ENCODE measurements at regions not wholly inside any gene's neighbourhood (a gene's known extent, or its start where the extent isn't known, plus 50 kb on each side); places are given as distances from the start of the nearest gene placed in this dataset.
"Not testable (repeated sequence)": the region's sequence is repeated elsewhere in the genome, so short reads cannot be mapped to it uniquely, and the experiment has no call there.

- no peak for DNase-seq
These were observed 432.8 kb downstream of the PDGFC start for GRCh38 chr4:156538651-156539257.

GRCh38 chr4:156538210-156538609, 433.4 kb downstream of the PDGFC start:
- no peak for DNase-seq

DNA sequence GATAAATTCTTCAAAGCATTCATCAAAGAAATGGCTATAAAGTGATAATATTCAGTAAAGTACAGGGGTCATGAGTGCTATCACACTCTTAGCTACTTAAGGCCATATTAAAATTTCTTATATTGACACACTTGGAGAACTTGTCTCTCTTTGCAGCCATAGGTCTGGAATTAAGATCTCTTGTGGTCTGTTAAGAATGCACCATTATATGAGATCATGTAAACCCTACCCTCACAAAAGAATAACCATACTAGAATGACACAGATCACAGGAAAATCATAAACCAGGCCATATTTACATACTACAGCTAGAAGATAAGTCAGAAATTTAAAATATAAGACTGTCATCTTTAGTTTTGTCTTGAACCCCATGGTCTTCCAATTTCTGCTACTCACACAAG, 434.3 kb downstream of the PDGFC start:
- no peak for DNase-seq

GRCh38 chr4:156536661-156537060, 434.9 kb downstream of the PDGFC start:
- DNase-seq: no peak

- no peak for DNase-seq
These were observed 437.4 kb downstream of the PDGFC start for GRCh38 chr4:156534205-156534604.

GRCh38 chr4:156528216-156528615, 443.4 kb downstream of the PDGFC start:
- no peak for DNase-seq

DNA sequence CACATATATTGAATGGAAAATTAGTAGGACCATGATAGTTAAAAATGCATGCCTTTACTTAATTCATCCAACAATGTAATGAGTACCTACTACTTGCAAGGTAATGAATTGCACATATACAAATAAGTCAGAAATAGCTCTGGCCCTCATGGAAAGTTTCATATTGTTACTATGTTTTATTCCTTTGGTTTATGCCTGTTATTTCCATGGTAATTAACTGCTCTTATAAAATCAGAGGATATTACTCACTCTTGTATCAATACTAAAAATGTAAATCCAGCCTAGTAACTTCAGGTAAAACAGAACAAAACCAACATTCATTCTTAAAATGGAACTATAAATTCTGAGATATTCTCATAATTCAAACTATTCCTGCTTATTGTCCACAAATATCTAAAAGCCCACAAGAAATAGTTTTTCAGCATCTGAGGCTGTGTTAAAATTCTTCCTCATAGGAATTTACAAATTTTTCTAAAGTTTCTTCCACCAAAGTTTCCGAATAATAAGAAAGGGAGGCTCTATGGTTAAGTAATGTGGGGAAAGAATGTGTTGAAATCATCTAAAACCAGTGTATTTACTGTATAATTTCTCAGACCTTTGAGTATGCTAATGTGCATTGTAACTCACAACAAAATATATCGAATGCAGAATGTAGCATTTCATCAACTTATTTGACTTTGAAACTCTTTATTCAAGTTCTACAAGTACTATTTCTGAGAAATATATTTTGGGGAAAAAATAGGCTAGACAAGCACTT, 444.2 kb downstream of the PDGFC start:
- DNase-seq: no peak

DNA sequence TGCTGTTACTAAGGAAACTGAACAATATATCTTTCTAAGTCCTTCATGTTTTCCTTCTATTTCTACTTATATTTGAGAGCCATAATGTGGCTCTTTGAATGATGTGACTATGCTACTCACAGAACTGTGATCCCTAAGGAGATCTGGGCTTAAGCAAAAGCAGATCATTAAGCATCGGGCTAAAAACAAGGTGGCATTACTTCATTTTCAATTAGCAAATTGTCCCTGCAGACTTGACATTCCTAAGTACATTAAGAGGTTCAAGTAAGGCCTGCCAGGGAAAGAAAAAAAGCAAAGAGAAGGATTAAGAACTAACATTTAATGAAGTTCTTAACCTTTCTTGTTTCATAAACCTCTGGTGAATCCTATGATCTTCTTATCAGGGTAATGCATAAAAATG, 447.6 kb downstream of the PDGFC start:
- DNase-seq: no peak

DNA sequence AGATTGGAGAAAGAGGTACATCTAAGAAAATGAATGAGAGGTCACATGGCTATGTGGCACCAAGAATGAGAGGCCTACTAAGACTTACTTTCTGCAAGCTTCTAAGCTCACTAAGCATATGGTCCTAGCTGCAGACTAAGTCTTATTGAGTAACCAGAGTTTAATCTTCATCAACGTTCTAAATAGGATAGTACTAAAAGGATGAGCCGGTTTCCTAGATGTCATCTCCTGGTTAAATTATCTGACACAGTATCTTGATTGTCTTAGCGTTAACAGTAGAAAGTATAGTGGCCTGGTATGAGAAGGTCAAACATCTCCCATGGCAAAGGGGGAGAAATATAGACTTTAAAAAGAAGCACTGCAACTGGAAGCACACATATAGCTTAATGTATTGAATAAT, 448.1 kb downstream of the PDGFC start:
- no peak for DNase-seq

GRCh38 chr4:156521631-156522030, 450.0 kb downstream of the PDGFC start:
- no peak for DNase-seq

GRCh38 chr4:156517956-156518355, 453.6 kb downstream of the PDGFC start:
- no peak for DNase-seq

DNA sequence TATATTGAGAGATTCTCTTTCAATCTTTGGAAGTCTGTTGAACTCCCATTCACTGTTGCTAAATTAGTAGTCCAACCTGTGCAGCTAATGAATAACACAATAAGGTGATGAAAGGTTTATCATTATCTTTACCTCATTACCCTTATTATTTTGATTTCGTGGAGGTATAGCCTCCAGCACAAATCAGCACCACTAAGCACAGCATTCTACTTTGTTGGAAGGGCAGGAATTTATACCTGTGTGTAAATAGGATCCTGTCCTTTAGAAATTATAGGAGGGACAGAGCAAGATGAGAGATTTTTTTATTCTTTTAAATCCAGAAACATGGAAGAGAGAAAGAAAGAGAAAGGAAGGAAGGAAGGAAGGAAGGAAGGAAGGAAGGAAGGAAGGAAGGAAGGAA, 454.1 kb downstream of the PDGFC start:
- no peak for DNase-seq

DNA sequence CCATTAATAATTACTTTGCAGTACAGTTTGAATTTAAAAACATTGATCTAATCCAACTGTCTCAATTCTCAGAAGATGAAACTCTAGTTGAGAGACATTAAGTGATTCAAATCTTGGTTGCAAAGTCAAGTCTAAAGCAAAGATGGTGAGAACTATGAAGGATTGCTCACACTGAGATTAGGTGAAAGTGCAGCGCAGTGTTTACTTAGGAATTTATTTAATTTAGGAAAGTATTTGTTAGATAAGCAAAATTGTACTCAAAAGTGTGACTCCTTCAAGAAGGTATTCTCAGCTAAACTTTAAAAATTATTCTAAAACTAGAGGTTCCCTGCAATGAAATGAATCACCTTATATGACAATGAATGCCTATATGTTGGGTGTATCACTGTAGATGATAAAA, 454.9 kb downstream of the PDGFC start:
- DNase-seq: no peak

- DNase-seq: no peak
These were observed 456.3 kb downstream of the PDGFC start for GRCh38 chr4:156515295-156515694.

GRCh38 chr4:156512622-156513021, 459.0 kb downstream of the PDGFC start:
- no peak for DNase-seq

DNA sequence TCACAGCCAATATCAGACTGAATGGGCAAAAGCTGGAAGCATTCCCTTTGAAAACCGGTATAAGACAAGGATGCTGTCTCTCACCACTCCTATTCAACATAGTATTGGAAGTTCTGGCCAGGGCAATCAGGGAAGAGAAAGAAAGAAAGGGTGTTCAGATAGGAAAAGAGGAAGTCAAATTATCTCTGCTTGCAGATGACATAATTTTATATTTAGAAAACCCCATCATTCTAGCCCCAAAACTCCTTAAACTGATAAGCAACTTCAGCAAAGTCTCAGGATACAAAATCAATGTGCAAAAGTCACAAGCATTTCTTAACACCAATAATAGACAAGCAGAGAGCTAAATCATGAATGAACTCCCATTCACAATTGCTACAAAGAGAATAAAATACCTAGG, 461.7 kb downstream of the PDGFC start:
- not testable (repeated sequence) for DNase-seq

GRCh38 chr4:156505341-156505955, 466.2 kb downstream of the PDGFC start:
- no peak for DNase-seq

- DNase-seq: no peak
These were observed 468.5 kb downstream of the PDGFC start for GRCh38 chr4:156503119-156503518.

DNA sequence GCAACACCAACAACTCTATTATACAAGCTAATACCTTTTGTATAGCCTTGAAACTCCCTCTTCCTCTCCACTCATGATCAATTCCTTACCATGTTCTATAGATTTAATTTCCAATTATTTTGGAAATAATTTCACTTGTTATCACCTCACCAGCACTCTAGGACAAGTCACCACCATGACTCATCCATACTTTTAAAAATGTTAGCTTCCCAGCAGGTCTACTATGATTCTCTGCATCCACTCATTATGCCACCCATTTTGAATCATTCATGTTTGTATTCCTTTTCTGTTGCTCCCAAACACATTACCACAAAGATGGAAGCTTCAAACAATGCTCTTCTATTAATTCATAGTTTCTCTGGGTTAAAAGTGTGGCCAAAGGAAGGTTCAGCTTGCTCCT, 469.6 kb downstream of the PDGFC start:
- DNase-seq: no peak

GRCh38 chr4:156499684-156500083, 471.9 kb downstream of the PDGFC start:
- DNase-seq: no peak

- DNase-seq: no peak
These were observed 474.1 kb downstream of the PDGFC start for GRCh38 chr4:156497486-156497885.

GRCh38 chr4:156496797-156497196, 474.8 kb downstream of the PDGFC start:
- no peak for DNase-seq

DNA sequence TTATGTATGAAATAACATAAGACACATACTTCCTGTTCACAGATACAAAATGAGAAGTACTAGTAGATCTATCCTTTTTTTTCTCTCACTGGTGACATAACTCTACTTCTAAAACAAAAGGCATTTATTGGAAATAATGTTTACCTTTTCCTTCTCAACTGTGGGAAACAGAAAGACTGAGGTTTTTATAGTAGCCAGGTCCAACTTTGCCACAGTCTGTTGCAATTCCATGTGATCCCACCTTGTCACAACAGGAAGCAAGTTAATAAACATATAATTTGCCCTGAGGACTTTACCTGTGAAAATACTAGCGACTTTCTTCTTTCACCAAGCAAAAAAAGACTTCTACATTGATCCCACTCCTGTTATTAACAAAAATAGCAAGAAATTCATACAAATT, 475.8 kb downstream of the PDGFC start:
- no peak for DNase-seq

GRCh38 chr4:156495091-156495490, 476.5 kb downstream of the PDGFC start:
- DNase-seq: no peak
